HepG2 (cell line): ENCODE measurements at regions not wholly inside any gene's neighbourhood (a gene's known extent, or its start where the extent isn't known, plus 50 kb on each side); places are given as distances from the start of the nearest gene placed in this dataset.

Experiments used
- FOXM1 ChIP-seq: sonication (generic); formaldehyde crosslinking; IDR thresholded peaks from 2 replicates; pipeline ENCODE4 v1.5.0; 2020; ENCODE audit warnings: missing genetic modification reagents
- HDAC6 ChIP-seq: fragments of 200-600 bp; sonication (generic); IDR thresholded peaks from 2 replicates; pipeline ENCODE4 v1.7.0; 2017; ENCODE audit warnings: mild to moderate bottlenecking, antibody characterized with exemption, low read length, low read depth
- KLF16 ChIP-seq, 2 experiments: sonication (generic) in 1 of 2; formaldehyde crosslinking in 1 of 2; IDR thresholded peaks; 2 replicates each; pipeline versions ENCODE4 v1.6.1 to v1.8.0; 2016 to 2023; ENCODE audit warnings: missing genetic modification reagents in 2 of 2, missing compliant biosample characterization in 1 of 2
- KMT2B ChIP-seq: IDR thresholded peaks from 2 replicates; pipeline ENCODE4 v1.6.1; 2016; ENCODE audit warnings: missing genetic modification reagents, missing compliant biosample characterization
- SNAI1 ChIP-seq: sonication (generic); formaldehyde crosslinking; IDR thresholded peaks from 2 replicates; pipeline ENCODE4 v1.5.0; 2020; ENCODE audit warnings: mild to moderate bottlenecking, missing genetic modification reagents, borderline replicate concordance
- TOPORS ChIP-seq: sonication (generic); formaldehyde crosslinking; IDR thresholded peaks from 2 replicates; pipeline ENCODE4 v1.8.0; 2023; ENCODE audit warnings: mild to moderate bottlenecking, missing genetic modification reagents
- U2AF1 ChIP-seq: fragments of 200-400 bp; formaldehyde crosslinking; optimal IDR thresholded peaks from 2 replicates; pipeline ENCODE3; 2017; ENCODE audit warnings: mild to moderate bottlenecking, low read depth, low read length
- ZBTB1 ChIP-seq: sonication (generic); formaldehyde crosslinking; IDR thresholded peaks from 2 replicates; pipeline ENCODE4 v1.4.0; 2020; ENCODE audit warnings: missing genetic modification reagents, borderline replicate concordance
- ZBTB7A ChIP-seq: sonication (generic); formaldehyde crosslinking; IDR thresholded peaks from 2 replicates; pipeline ENCODE4 v1.8.0; 2022; ENCODE audit warnings: mild to moderate bottlenecking, missing genetic modification reagents
- ZNF264 ChIP-seq: sonication (generic); formaldehyde crosslinking; IDR thresholded peaks from 2 replicates; pipeline ENCODE4 v1.4.0; 2020; ENCODE audit warnings: missing genetic modification reagents
- ZNF333 ChIP-seq: sonication (generic); formaldehyde crosslinking; IDR thresholded peaks from 2 replicates; pipeline ENCODE4 v1.4.0; 2020; ENCODE audit warnings: mild to moderate bottlenecking, missing genetic modification reagents, borderline replicate concordance
- ZNF792 ChIP-seq: IDR thresholded peaks from 2 replicates; pipeline ENCODE4 v1.6.1; 2016
- TF ChIP-seq, protein P1 (sequence below): sonication (generic); formaldehyde crosslinking; IDR thresholded peaks from 2 replicates; pipeline ENCODE4 v1.5.1; 2020; ENCODE audit warnings: mild to moderate bottlenecking, missing genetic modification reagents
- TF ChIP-seq, protein P2 (sequence below): IDR thresholded peaks from 2 replicates; pipeline ENCODE4 v1.4.0; 2020; ENCODE audit warnings: mild to moderate bottlenecking, missing genetic modification reagents
- TF ChIP-seq, protein P3 (sequence below): IDR thresholded peaks from 2 replicates; pipeline ENCODE4 v1.6.1; 2016
- TF ChIP-seq, protein P4 (sequence below): sonication (generic); formaldehyde crosslinking; IDR thresholded peaks from 2 replicates; pipeline ENCODE4 v1.4.0; 2020; ENCODE audit warnings: missing genetic modification reagents, mild to moderate bottlenecking, borderline replicate concordance
- TF ChIP-seq, protein P5 (sequence below): sonication (generic); formaldehyde crosslinking; IDR thresholded peaks from 2 replicates; pipeline ENCODE4 v1.4.0; 2020; ENCODE audit warnings: mild to moderate bottlenecking, missing genetic modification reagents
- TF ChIP-seq, protein P6 (sequence below): IDR thresholded peaks from 2 replicates; pipeline ENCODE4 v1.6.1; 2012; ENCODE audit warnings: low read depth, low read length, improper control_type of control experiment

DNA sequence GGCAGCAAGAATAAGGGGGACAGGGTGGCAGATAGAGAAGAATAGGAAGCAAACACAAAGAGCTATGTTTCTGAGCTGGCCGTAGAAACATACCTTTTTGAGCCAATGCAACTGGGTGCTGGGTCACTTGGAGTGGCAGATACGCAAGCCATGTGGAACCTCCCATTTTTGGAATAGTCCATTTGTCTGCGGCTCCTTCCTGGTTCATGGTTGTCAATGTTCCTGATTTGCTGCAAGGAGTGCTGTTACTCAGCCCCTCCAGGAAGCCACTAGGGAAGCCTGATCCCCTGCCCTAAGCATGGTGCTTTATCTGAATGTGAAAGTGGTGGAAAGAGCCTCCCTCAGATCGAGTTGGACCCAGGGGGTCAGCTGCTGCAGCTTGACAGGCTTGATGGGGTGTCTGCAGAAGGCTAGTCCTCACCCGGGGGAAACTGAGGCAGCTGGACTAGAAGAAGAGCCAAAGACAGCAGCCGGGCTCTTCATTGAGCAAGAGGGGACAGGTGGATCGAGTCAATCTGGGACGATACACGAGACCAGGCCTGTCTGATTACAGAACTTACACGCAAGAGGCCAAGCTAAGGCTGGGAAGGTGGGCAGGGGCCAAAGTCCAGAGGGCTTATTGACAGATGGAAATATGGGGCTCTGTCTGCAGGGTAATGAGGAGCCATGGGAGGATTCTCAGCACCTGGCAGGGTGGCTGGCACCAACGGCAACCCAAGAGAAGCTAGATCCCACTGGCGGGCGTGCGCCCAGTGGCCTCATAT, 57.4 kb upstream of the CTNNBL1 start (continued):
- TF ChIP-seq, protein P1, sequence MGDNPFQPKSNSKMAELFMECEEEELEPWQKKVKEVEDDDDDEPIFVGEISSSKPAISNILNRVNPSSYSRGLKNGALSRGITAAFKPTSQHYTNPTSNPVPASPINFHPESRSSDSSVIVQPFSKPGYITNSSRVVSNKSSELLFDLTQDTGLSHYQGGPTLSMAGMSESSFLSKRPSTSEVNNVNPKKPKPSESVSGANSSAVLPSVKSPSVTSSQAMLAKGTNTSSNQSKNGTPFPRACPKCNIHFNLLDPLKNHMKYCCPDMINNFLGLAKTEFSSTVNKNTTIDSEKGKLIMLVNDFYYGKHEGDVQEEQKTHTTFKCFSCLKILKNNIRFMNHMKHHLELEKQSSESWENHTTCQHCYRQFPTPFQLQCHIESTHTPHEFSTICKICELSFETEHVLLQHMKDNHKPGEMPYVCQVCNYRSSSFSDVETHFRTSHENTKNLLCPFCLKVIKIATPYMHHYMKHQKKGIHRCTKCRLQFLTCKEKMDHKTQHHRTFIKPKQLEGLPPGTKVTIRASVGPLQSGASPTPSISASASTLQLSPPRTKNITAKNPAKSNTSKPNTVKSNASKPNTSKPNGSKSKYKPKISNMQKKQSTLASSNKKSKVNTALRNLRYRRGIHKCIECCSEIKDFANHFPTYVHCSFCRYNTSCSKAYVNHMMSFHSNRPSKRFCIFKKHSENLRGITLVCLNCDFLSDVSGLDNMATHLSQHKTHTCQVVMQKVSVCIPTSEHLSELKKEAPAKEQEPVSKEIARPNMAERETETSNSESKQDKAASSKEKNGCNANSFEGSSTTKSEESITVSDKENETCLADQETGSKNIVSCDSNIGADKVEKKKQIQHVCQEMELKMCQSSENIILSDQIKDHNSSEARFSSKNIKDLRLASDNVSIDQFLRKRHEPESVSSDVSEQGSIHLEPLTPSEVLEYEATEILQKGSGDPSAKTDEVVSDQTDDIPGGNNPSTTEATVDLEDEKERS = 0 out of 2 replicates have a peak, but pooled peaks have one; percentile 39
- TF ChIP-seq ZBTB7A (CRISPR knock-in tag) (peak; percentile 55; the same call in 1 of the 2 replicates), KMT2B (no peak), ZBTB1 (CRISPR knock-in tag) (no peak), ZNF792 (CRISPR knock-in tag) (no peak), SNAI1 (CRISPR knock-in tag) (0 out of 2 replicates have a peak, but pooled peaks have one; percentile 33), FOXM1 (no peak), ZNF333 (CRISPR knock-in tag) (0 out of 2 replicates have a peak, but pooled peaks have one; percentile 88), TOPORS (no peak), ZNF264 (no peak), HDAC6 (no peak), U2AF1 (no peak), KLF16 (CRISPR knock-in tag; IDR thresholded peaks at IDR 0.05) (0 out of 4 replicates have a peak, but pooled peaks of 1 of the 2 experiments have one; percentile 35)
- TF ChIP-seq, protein P2, sequence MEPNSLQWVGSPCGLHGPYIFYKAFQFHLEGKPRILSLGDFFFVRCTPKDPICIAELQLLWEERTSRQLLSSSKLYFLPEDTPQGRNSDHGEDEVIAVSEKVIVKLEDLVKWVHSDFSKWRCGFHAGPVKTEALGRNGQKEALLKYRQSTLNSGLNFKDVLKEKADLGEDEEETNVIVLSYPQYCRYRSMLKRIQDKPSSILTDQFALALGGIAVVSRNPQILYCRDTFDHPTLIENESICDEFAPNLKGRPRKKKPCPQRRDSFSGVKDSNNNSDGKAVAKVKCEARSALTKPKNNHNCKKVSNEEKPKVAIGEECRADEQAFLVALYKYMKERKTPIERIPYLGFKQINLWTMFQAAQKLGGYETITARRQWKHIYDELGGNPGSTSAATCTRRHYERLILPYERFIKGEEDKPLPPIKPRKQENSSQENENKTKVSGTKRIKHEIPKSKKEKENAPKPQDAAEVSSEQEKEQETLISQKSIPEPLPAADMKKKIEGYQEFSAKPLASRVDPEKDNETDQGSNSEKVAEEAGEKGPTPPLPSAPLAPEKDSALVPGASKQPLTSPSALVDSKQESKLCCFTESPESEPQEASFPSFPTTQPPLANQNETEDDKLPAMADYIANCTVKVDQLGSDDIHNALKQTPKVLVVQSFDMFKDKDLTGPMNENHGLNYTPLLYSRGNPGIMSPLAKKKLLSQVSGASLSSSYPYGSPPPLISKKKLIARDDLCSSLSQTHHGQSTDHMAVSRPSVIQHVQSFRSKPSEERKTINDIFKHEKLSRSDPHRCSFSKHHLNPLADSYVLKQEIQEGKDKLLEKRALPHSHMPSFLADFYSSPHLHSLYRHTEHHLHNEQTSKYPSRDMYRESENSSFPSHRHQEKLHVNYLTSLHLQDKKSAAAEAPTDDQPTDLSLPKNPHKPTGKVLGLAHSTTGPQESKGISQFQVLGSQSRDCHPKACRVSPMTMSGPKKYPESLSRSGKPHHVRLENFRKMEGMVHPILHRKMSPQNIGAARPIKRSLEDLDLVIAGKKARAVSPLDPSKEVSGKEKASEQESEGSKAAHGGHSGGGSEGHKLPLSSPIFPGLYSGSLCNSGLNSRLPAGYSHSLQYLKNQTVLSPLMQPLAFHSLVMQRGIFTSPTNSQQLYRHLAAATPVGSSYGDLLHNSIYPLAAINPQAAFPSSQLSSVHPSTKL = peak; percentile 49
- TF ChIP-seq, protein P3, sequence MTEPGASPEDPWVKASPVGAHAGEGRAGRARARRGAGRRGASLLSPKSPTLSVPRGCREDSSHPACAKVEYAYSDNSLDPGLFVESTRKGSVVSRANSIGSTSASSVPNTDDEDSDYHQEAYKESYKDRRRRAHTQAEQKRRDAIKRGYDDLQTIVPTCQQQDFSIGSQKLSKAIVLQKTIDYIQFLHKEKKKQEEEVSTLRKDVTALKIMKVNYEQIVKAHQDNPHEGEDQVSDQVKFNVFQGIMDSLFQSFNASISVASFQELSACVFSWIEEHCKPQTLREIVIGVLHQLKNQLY = no peak
- TF ChIP-seq, protein P4, sequence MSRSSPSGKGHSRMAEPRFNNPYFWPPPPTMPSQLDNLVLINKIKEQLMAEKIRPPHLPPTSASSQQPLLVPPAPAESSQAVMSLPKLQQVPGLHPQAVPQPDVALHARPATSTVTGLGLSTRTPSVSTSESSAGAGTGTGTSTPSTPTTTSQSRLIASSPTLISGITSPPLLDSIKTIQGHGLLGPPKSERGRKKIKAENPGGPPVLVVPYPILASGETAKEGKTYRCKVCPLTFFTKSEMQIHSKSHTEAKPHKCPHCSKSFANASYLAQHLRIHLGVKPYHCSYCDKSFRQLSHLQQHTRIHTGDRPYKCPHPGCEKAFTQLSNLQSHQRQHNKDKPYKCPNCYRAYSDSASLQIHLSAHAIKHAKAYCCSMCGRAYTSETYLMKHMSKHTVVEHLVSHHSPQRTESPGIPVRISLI = no peak
- TF ChIP-seq, protein P5, sequence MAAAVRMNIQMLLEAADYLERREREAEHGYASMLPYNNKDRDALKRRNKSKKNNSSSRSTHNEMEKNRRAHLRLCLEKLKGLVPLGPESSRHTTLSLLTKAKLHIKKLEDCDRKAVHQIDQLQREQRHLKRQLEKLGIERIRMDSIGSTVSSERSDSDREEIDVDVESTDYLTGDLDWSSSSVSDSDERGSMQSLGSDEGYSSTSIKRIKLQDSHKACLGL (CRISPR knock-in tag) = no peak
- TF ChIP-seq, protein P6, sequence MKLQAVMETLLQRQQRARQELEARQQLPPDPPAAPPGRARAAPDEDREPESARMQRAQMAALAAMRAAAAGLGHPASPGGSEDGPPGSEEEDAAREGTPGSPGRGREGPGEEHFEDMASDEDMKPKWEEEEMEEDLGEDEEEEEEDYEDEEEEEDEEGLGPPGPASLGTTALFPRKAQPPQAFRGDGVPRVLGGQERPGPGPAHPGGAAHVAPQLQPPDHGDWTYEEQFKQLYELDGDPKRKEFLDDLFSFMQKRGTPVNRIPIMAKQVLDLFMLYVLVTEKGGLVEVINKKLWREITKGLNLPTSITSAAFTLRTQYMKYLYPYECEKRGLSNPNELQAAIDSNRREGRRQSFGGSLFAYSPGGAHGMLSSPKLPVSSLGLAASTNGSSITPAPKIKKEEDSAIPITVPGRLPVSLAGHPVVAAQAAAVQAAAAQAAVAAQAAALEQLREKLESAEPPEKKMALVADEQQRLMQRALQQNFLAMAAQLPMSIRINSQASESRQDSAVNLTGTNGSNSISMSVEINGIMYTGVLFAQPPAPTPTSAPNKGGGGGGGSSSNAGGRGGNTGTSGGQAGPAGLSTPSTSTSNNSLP = no peak
